Liver (tissue), 3 donors: ENCODE measurements at regions not wholly inside any gene's neighbourhood (a gene's known extent, or its start where the extent isn't known, plus 50 kb on each side); places are given as distances from the start of the nearest gene placed in this dataset.

Experiments used
- CTCF ChIP-seq: fragments of 150-350 bp; IDR thresholded peaks from 2 replicates; pipeline ENCODE4 v1.5.1; 2017; ENCODE audit warnings: improper control_type of control experiment, low read depth, low read length; ENCODE audit not compliant: missing input control
- EGR1 ChIP-seq, 2 donors: IDR thresholded peaks; 2 replicates each; pipeline ENCODE4 v1.6.1; 2016 to 2018; ENCODE audit warnings: antibody characterized with exemption in 2 of 2, low read depth in 2 of 2
- FOXA1 ChIP-seq: IDR thresholded peaks from 2 replicates; pipeline ENCODE4 v1.6.1; 2016; ENCODE audit warnings: antibody characterized with exemption
- GABPA ChIP-seq, 2 donors: IDR thresholded peaks in 1 of 2; conservative IDR thresholded peaks in 1 of 2; 2 replicates each; pipeline ENCODE4 v1.6.1; 2016; ENCODE audit warnings: antibody characterized with exemption in 2 of 2, mild to moderate bottlenecking in 1 of 2, moderate library complexity in 1 of 2
- HNF4A ChIP-seq, 2 donors: conservative IDR thresholded peaks; 2 replicates each; pipeline ENCODE4 v1.6.1; 2016; ENCODE audit warnings: antibody characterized with exemption in 2 of 2, mild to moderate bottlenecking in 2 of 2
- JUND ChIP-seq, 2 donors: IDR thresholded peaks; 2 replicates each; pipeline ENCODE4 v1.6.1; 2016; ENCODE audit warnings: antibody characterized with exemption in 2 of 2
- MAX ChIP-seq: IDR thresholded peaks from 2 replicates; pipeline ENCODE4 v1.6.1; 2016; ENCODE audit warnings: antibody characterized with exemption
- NR2F2 ChIP-seq: IDR thresholded peaks from 2 replicates; pipeline ENCODE4 v1.6.1; 2016; ENCODE audit warnings: antibody characterized with exemption
- RAD21 ChIP-seq, 2 donors: IDR thresholded peaks; 2 replicates each; pipeline ENCODE4 v1.6.1; 2016; ENCODE audit warnings: antibody characterized with exemption in 2 of 2, mild to moderate bottlenecking in 2 of 2
- REST ChIP-seq: IDR thresholded peaks from 2 replicates; pipeline ENCODE4 v1.6.1; 2016; ENCODE audit warnings: antibody characterized with exemption, mild to moderate bottlenecking
- SP1 ChIP-seq: IDR thresholded peaks from 2 replicates; pipeline ENCODE4 v1.6.1; 2018; ENCODE audit warnings: antibody characterized with exemption, mild to moderate bottlenecking
- TAF1 ChIP-seq: conservative IDR thresholded peaks from 2 replicates; pipeline ENCODE4 v1.6.1; 2016; ENCODE audit warnings: antibody characterized with exemption, mild to moderate bottlenecking
- ZBTB33 ChIP-seq: IDR thresholded peaks from 2 replicates; pipeline ENCODE4 v1.6.1; 2016; ENCODE audit warnings: antibody characterized with exemption
- donor health status: healthy.
- donor health status: healthy.

- TF ChIP-seq GABPA (IDR thresholded peaks at IDR 0.05 in 1 of 2, conservative IDR thresholded peaks at IDR 0.05 in 1 of 2) = no peak
- no peak for TF ChIP-seq CTCF
- no peak for TF ChIP-seq RAD21 (IDR thresholded peaks at IDR 0.05)
- no peak for TF ChIP-seq MAX
- TF ChIP-seq JUND (IDR thresholded peaks at IDR 0.05) = no peak
- TF ChIP-seq REST = no peak
- no peak for TF ChIP-seq HNF4A (conservative IDR thresholded peaks at IDR 0.05)
- no peak for TF ChIP-seq FOXA1
- no peak for TF ChIP-seq SP1
- no peak for TF ChIP-seq EGR1 (IDR thresholded peaks at IDR 0.05; ENCODE audit: low read depth in 2 of 2)
- TF ChIP-seq TAF1 = no peak
- TF ChIP-seq ZBTB33 = no peak
- TF ChIP-seq NR2F2 = no peak
These were observed 1302.0 kb upstream of the GBE1 start for GRCh38 chr3:83063446-83063845.
